ENCODE measurements at regions not wholly inside any gene's neighbourhood (a gene's known extent, or its start where the extent isn't known, plus 50 kb on each side); places are given as distances from the start of the nearest gene placed in this dataset.

- TF ChIP-seq ELF2 (CRISPR knock-in tag; IDR thresholded peaks at IDR 0.05): no peak
Measured at GRCh38 chr7:91492773-91493172, 228.5 kb downstream of the FZD1 start (continued).

DNA sequence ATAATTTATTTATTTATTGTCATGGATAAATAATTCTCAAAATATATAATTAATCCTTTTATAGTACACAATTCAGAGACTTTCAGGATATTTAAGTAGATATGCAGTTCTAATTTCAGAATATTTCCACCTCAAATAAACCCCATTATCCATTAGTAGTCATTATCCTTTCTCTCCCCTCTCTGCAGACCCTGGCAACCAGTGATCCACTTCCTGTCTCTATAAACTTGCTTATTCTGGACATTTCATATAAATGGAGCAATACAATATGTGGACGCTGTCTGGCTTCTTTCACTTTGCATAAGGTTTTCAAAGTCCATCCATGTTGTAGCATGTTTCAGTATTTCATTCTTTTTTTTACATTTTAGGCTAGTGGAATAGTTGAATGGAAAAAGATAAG is 230.2 kb downstream of the FZD1 start:
- H3K9me1 ChIP-seq (ENCODE audit: control insufficient read depth, insufficient read depth, low read length): no peaks in the 10 kb centered on the region
- no peaks in the 10 kb centered on the region for H3K27me3 ChIP-seq (ENCODE audit: control insufficient read depth in 2 of 2, insufficient read depth in 2 of 2, low read length in 2 of 2)
- no peak for TF ChIP-seq HOMEZ (CRISPR knock-in tag; IDR thresholded peaks at IDR 0.05)
- TF ChIP-seq DEAF1 (CRISPR knock-in tag; IDR thresholded peaks at IDR 0.05): no peak
- TF ChIP-seq, protein P1, sequence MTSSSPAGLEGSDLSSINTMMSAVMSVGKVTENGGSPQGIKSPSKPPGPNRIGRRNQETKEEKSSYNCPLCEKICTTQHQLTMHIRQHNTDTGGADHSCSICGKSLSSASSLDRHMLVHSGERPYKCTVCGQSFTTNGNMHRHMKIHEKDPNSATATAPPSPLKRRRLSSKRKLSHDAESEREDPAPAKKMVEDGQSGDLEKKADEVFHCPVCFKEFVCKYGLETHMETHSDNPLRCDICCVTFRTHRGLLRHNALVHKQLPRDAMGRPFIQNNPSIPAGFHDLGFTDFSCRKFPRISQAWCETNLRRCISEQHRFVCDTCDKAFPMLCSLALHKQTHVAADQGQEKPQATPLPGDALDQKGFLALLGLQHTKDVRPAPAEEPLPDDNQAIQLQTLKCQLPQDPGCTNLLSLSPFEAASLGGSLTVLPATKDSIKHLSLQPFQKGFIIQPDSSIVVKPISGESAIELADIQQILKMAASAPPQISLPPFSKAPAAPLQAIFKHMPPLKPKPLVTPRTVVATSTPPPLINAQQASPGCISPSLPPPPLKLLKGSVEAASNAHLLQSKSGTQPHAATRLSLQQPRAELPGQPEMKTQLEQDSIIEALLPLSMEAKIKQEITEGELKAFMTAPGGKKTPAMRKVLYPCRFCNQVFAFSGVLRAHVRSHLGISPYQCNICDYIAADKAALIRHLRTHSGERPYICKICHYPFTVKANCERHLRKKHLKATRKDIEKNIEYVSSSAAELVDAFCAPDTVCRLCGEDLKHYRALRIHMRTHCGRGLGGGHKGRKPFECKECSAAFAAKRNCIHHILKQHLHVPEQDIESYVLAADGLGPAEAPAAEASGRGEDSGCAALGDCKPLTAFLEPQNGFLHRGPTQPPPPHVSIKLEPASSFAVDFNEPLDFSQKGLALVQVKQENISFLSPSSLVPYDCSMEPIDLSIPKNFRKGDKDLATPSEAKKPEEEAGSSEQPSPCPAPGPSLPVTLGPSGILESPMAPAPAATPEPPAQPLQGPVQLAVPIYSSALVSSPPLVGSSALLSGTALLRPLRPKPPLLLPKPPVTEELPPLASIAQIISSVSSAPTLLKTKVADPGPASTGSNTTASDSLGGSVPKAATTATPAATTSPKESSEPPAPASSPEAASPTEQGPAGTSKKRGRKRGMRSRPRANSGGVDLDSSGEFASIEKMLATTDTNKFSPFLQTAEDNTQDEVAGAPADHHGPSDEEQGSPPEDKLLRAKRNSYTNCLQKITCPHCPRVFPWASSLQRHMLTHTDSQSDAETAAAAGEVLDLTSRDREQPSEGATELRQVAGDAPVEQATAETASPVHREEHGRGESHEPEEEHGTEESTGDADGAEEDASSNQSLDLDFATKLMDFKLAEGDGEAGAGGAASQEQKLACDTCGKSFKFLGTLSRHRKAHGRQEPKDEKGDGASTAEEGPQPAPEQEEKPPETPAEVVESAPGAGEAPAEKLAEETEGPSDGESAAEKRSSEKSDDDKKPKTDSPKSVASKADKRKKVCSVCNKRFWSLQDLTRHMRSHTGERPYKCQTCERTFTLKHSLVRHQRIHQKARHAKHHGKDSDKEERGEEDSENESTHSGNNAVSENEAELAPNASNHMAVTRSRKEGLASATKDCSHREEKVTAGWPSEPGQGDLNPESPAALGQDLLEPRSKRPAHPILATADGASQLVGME (CRISPR knock-in tag; IDR thresholded peaks at IDR 0.05): no peak
- no peak for TF ChIP-seq TCF15 (CRISPR knock-in tag; IDR thresholded peaks at IDR 0.05)
- no peak for TF ChIP-seq ZKSCAN3 (CRISPR knock-in tag; IDR thresholded peaks at IDR 0.05)
- TF ChIP-seq CBFA2T2 (conservative IDR thresholded peaks at IDR 0.05): no peak
- POLR2A ChIA-PET: no interaction called here
- H3K79me2 ChIP-seq (ENCODE audit: control insufficient read depth, insufficient read depth, low read length): no peaks in the 10 kb centered on the region
- BruUV-seq (replicated peaks): no TSS peak
- WGBS (ENCODE audit: insufficient coverage, low coverage, missing lambda C conversion rate): 4% methylated on average over 1 of the region's 1 CpG
- H3K36me3 ChIP-seq (ENCODE audit: control insufficient read depth, insufficient read depth, low read length): no peaks in the 10 kb centered on the region
- H3K4me2 ChIP-seq (ENCODE audit: insufficient read depth, low read length): no peak overlapping the region
- CTCF ChIA-PET (ENCODE audit: low intra/inter-chr PET ratio): no interaction called here
- ATAC-seq (no peak), FAIRE-seq (no peak), DNase-seq (ENCODE audit: extremely low read depth in 1 of 4, low spot score in 3 of 4) (no peak)
- no peak overlapping the region for H3K27ac ChIP-seq (ENCODE audit: extremely low read depth, low read depth, low read length)
- no peak overlapping the region for H3K9ac ChIP-seq (ENCODE audit: insufficient read depth in 1 of 2, low read depth in 2 of 2, low read length in 2 of 2)
- no peaks in the 10 kb centered on the region for H3K9me3 ChIP-seq (replicated peaks; ENCODE audit: control insufficient read depth, insufficient read depth, low read depth, low read length)
- H3K4me1 ChIP-seq (replicated peaks in 1 of 2; ENCODE audit: control insufficient read depth in 2 of 2, insufficient read depth in 2 of 2, low read length in 2 of 2): no peaks in the 10 kb centered on the region
- in situ Hi-C loops (cut with MboI): no loop called here
- no peak overlapping the region for H3K4me3 ChIP-seq
- no peak overlapping the region for H2AFZ ChIP-seq (ENCODE audit: low read depth, low read length)
- intact Hi-C loops (cut with micrococcal nuclease): no loop called here
- no peaks in the 10 kb centered on the region for H4K20me1 ChIP-seq (replicated peaks; ENCODE audit: control insufficient read depth, insufficient read depth, low read length)
